Fibroblast of lung (primary cell): ENCODE measurements at regions not wholly inside any gene's neighbourhood (a gene's known extent, or its start where the extent isn't known, plus 50 kb on each side); places are given as distances from the start of the nearest gene placed in this dataset.

Experiments used
- EZH2 ChIP-seq: IDR thresholded peaks from 2 replicates; pipeline ENCODE4 v1.5.1; 2012; ENCODE audit warnings: low read length, control low read depth, mild to moderate bottlenecking; ENCODE audit errors: missing control alignments
- TF ChIP-seq, protein P1 (sequence below), 2 donors: IDR thresholded peaks in 1 of 2; conservative IDR thresholded peaks in 1 of 2; 1 replicate in 1 of 2; 2 replicates in 1 of 2; pipeline ENCODE4 v1.5.1; 2011 to 2012; ENCODE audit warnings: low read length in 2 of 2, control low read depth in 1 of 2, inconsistent platforms in 1 of 2, low read depth in 1 of 2, mild to moderate bottlenecking in 1 of 2

GRCh38 chr12:14188744-14189143 is 176.7 kb upstream of the ATF7IP start:
- TF ChIP-seq, protein P1, sequence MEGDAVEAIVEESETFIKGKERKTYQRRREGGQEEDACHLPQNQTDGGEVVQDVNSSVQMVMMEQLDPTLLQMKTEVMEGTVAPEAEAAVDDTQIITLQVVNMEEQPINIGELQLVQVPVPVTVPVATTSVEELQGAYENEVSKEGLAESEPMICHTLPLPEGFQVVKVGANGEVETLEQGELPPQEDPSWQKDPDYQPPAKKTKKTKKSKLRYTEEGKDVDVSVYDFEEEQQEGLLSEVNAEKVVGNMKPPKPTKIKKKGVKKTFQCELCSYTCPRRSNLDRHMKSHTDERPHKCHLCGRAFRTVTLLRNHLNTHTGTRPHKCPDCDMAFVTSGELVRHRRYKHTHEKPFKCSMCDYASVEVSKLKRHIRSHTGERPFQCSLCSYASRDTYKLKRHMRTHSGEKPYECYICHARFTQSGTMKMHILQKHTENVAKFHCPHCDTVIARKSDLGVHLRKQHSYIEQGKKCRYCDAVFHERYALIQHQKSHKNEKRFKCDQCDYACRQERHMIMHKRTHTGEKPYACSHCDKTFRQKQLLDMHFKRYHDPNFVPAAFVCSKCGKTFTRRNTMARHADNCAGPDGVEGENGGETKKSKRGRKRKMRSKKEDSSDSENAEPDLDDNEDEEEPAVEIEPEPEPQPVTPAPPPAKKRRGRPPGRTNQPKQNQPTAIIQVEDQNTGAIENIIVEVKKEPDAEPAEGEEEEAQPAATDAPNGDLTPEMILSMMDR (conservative IDR thresholded peaks at IDR 0.05 in 1 of 2, IDR thresholded peaks at IDR 0.05 in 1 of 2; ENCODE audit: low read depth in 1 of 2, low read length in 2 of 2) = no peak
- TF ChIP-seq EZH2 = no peak
